ENCODE measurements at regions not wholly inside any gene's neighbourhood (a gene's known extent, or its start where the extent isn't known, plus 50 kb on each side); places are given as distances from the start of the nearest gene placed in this dataset.

GRCh38 chr14:21933681-21934080, 260.1 kb upstream of the OR4E1 start:
- ATAC-seq (no peak), FAIRE-seq (no peak), DNase-seq (ENCODE audit: low read depth, low spot score) (no peak)
- Histone ChIP-seq H3K27me3 (replicated peaks in 1 of 2; ENCODE audit: control insufficient read depth in 2 of 2, insufficient read depth in 2 of 2, low read length in 1 of 2) (no peaks in the 10 kb centered on the region), H3K4me3 (no peak overlapping the region), H3K36me3 (ENCODE audit: control insufficient read depth in 2 of 2, insufficient read depth in 2 of 2, low read length in 1 of 2) (no peaks in the 10 kb centered on the region), H3K9me3 (replicated peaks; ENCODE audit: control insufficient read depth, insufficient read depth, low read length) (no peaks in the 10 kb centered on the region), H2AFZ (ENCODE audit: control insufficient read depth, low read depth, low read length) (no peak overlapping the region), H3K4me2 (ENCODE audit: control insufficient read depth, insufficient read depth) (no peak overlapping the region), H4K20me1 (ENCODE audit: control insufficient read depth, insufficient read depth) (no peaks in the 10 kb centered on the region), H3K27ac (ENCODE audit: control insufficient read depth, insufficient read depth) (no peak overlapping the region), H3K9ac (ENCODE audit: control insufficient read depth, insufficient read depth, low read length) (no peak overlapping the region), H3K4me1 (ENCODE audit: control insufficient read depth, insufficient read depth, low read length) (no peaks in the 10 kb centered on the region), H3K79me2 (ENCODE audit: control insufficient read depth, insufficient read depth, low read length) (no peaks in the 10 kb centered on the region)
- intact Hi-C loops (cut with micrococcal nuclease; ENCODE audit: unreplicated experiment) (no loop called here), in situ Hi-C loops (cut with MboI) (no loop called here)
- no TSS peak for BruUV-seq (replicated peaks)
- POLR2A ChIA-PET: no interaction called here
- RAD21 ChIA-PET (ENCODE audit: unreplicated experiment): interaction anchor here (1.0 kb wide), 1 partner anchor 20 kb away, joined by 3 read pairs; no protein-coding TSS in a partner anchor
- WGBS (ENCODE audit: insufficient coverage, insufficient replicate concordance, low lambda C conversion rate, missing lambda C conversion rate): 0% methylated on average over 1 of the region's 1 CpG
- CTCF ChIA-PET: interaction anchor here (0.7 to 1.2 kb wide), 3 partner anchors 13 to 271 kb away, joined by 3 to 4 read pairs (median 3); no protein-coding TSS in a partner anchor
- TF ChIP-seq PBX3 (IDR thresholded peaks at IDR 0.05; ENCODE audit: insufficient replicate concordance, low read depth, low read length): no peak
- no peak for TF ChIP-seq SPI1 (IDR thresholded peaks at IDR 0.05; ENCODE audit: borderline replicate concordance, insufficient read depth, low read depth, low read length)
- 0 out of 2 replicates have a peak, but pooled peaks have one; percentile 10 for TF ChIP-seq SMC3 (IDR thresholded peaks at IDR 0.05; ENCODE audit: borderline replicate concordance, low read length)
- 0 out of 2 replicates have a peak, but pooled peaks have one; percentile 2 for TF ChIP-seq RAD21 (IDR thresholded peaks at IDR 0.05; ENCODE audit: insufficient read depth, low read depth, low read length)
- TF ChIP-seq JUND (IDR thresholded peaks at IDR 0.05; ENCODE audit: low read depth, low read length): no peak
- 0 out of 6 replicates have a peak, but pooled peaks of 1 of the 3 experiments have one; percentile 15 for TF ChIP-seq CTCF (IDR thresholded peaks at IDR 0.05 in 2 of 3, conservative IDR thresholded peaks at IDR 0.05 in 1 of 3; ENCODE audit: control insufficient read depth in 2 of 3, extremely low read depth in 1 of 3, insufficient read depth in 1 of 3, low read depth in 3 of 3, low read length in 3 of 3)
- no peak for TF ChIP-seq NFYA (IDR thresholded peaks at IDR 0.05; ENCODE audit: borderline replicate concordance, low read depth, low read length)
- no peak for TF ChIP-seq FOS (IDR thresholded peaks at IDR 0.05; ENCODE audit: borderline replicate concordance, extremely low read depth, insufficient read length)
- no peak for TF ChIP-seq EGR1 (IDR thresholded peaks at IDR 0.05; ENCODE audit: borderline replicate concordance in 1 of 2, low read depth in 2 of 2, low read length in 2 of 2)
- no peak for TF ChIP-seq SMAD1 (IDR thresholded peaks at IDR 0.05; ENCODE audit: low read depth, partially characterized antibody)
- SMC1A ChIA-PET (ENCODE audit: uncharacterized antibody, unreplicated experiment): interaction anchor here (1.2 kb wide), 1 partner anchor 16 kb away, joined by 3 read pairs; no protein-coding TSS in a partner anchor
